GM21367 (cell line): ENCODE measurements at regions not wholly inside any gene's neighbourhood (a gene's known extent, or its start where the extent isn't known, plus 50 kb on each side); places are given as distances from the start of the nearest gene placed in this dataset.
A peak's percentile ranks its signal among the peaks of the same experiment; 100 is the strongest.

ENCODE experiments used
- ATAC-seq: cut with Tn5 transposase; IDR thresholded peaks from one replicate; pipeline ENCODE4 v1.9.1; 2021; ENCODE audit not compliant: unreplicated experiment

DNA sequence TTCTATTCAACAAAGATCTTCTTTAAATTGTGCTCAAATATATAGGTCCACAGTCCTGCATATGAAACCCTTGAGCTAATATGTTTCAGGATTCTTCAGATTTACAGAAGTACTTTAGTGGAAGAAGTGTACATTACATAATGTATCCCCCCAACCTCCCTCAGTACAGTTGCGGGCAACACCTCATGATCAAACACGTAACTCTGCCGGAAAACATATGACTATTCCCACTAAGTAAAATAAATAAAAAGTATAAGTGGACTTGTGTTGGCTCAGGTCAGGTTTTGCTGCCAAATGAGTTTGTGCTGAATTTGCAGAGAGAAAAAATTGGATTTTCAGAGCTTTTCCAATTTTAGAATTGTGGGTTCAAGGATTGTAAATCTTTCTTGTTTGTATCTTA, 267.6 kb upstream of the MDFIC2 start:
- no peak for ATAC-seq

DNA sequence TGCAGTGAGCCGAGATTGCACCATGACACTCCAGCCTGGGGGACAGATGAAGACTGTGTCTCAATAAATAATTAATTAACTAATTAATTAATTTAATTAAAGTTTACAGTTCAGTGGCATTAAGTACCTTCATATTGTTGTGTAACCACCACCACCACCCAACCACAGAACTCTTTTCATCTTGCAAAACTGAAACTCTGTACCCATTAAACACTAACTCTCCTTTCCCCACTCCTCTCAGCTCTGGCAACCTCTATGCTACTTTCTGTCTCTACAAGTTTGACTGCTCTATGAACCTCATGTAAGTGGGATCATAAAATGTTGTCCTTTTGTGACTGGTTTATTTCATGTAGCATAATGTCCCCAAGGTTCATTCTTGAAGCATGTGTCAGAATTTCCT, 259.3 kb upstream of the MDFIC2 start:
- ATAC-seq: no peak

DNA sequence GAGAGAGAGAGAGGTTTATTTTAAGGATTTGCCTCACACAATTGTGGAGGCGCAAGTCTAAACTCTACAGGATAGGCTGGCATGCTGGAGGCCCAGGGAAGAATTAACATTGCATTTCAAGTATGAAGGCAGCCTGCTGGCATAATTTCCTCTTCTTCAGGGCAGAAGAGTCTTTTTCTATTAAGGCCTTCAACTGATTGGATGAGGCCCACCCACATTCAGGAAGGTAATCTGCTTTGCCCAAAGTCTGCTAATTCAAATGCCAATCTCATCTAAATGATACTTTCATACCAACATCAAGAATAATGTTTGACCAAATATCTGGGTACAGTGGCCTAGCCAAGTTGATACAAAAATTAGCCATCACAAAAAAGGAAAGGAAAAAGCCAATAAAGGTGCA, 258.1 kb upstream of the MDFIC2 start:
- no peak for ATAC-seq

DNA sequence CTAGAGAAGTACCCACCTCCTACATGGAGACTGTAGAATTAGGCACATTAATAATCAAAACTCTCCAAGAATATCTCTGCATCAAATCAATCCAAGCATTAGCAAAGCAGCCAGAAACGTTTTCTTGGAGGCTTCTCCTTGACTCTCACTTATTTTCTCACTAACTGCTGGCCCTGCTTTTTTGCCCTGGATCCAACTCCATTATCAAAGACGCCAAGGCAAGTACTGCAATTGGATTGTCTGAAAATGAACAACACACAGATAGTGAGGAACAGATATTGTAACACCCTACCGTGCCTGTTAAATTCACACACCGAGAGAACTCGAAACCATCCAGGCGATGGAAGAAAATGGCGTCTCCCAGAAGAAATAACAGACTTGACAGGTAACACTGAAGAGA, 256.2 kb upstream of the MDFIC2 start:
- ATAC-seq: no peak

DNA sequence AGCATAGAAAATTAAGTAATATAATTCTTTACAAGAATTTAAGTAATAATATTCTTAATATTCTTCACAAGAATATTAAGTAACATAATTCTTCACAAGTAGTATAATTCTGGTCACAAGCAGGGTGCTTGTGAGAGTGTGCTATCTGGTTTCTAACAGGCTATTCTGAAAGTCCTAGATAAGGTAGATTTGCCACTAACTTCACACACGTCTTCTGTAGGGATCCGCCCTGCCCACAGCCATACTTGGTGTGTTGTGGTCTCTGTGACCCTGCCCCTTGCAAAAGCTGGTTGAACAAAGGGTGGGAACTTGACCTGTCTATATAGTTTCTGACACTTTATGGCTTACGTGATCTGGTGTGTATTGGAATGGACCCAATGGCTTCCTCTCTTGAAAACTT, 253.4 kb upstream of the MDFIC2 start:
- ATAC-seq: no peak

DNA sequence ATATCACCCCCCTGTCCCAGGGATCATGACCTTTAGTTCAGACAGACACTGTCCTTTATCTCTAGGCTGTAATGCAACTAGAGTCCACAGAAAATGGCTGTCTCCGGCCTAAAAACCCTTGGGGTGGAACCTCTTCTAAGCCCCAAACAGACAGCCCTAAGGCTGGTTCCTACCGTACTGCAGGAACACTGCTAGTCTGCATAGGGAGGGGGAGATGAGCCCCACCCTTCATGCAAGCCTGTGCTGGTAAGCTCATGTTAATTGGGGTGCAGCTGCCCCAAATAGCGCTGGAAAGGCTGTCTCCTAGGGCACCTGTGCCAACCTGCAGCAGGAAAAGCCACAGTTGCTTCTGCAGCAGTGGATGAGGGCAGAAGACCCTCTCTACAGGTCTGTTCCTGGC, 252.1 kb upstream of the MDFIC2 start:
- ATAC-seq: no peak

DNA sequence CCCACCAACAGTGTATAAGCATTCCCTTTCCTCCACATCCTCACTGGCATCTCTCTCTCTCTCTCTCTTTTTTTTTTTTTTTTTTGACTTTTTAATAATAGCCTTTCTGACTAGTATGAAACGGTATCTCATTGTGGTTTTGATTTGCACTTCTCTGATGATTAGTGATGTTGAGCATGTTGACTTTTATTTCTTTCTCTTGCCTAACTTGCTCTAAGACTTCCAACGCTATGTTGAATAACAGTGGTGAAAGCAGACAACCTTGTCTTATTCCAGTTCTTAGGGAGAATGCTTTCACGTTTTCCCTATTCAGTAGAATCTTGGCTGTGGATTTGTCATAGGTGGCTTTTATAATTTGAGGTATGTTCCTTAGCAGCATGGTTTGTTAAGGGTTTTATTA, 249.4 kb upstream of the MDFIC2 start:
- no peak for ATAC-seq

DNA sequence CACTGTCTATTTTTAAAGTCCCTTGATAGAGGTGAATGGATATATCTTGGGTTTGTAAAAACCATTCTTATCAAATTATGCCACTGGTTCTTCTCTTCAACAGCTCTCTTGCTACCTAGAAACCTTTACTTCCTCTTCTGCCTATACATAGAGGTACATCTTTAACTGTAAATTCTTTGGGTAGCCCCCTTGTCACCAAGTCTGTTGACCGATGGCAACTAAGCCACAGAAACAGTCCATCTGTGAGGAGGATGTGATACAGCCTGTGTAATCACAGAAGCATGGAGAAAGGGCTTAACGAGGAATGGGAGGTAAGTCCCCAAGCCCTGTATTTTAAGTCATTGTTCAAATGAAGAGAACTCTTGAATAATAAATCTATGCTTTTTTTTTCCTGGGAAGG, 246.5 kb upstream of the MDFIC2 start:
- no peak for ATAC-seq

DNA sequence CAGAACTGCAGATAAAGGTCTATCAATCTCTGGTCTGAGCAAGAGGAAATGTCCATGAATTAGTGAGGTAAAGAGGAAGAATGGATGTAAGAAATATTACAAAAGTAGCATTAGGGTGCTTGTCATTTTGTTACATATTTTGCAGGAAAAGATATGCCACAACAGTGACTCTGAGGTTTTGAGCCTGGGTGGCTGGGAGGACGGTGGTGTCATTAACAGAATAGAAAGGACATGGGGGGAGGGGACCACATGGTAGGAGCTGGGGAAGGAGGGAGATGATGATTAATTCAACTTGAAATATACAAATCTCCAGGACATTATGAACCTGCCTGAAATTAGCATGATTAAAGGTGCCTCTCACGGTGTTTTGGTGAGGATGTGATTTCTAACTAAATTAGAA, 245.5 kb upstream of the MDFIC2 start:
- no peak for ATAC-seq

DNA sequence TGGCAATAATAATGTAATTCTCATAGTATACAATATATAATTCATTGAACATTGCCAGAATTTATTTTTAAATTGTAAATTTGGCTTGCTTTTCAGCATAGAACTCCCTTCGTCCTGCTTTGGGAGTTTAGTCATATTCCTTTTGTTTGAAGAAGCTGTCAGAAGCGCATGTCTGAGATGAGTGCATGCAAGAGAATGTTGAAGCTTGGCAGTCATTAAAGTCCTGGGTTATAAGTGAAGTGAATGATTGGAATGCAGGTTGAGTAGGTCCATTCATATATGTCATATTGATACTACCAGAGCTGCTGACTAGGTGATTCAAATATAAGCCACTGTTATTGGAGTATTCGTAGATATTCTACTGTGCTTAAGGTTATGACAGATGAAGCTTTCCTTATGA, 243.6 kb upstream of the MDFIC2 start:
- no peak for ATAC-seq

DNA sequence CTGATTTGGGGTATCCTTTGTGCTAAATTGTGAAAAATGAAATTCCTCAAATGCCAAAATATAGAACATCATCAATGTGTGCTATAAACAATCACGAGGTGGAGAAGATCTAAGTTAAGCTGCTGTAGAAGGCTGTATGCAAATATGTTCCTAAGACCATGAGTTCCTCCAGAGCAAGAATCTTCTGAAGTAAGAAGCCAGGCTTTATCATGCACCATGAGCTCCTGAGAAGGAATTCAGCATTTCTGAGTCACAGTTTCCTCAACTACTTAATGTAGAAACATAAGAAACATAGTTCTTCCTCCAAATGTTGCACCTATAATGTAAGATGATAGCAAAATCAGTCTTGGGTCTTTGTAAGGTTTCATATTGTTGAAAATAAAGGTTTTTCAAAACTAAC, 241.7 kb upstream of the MDFIC2 start:
- no peak for ATAC-seq

DNA sequence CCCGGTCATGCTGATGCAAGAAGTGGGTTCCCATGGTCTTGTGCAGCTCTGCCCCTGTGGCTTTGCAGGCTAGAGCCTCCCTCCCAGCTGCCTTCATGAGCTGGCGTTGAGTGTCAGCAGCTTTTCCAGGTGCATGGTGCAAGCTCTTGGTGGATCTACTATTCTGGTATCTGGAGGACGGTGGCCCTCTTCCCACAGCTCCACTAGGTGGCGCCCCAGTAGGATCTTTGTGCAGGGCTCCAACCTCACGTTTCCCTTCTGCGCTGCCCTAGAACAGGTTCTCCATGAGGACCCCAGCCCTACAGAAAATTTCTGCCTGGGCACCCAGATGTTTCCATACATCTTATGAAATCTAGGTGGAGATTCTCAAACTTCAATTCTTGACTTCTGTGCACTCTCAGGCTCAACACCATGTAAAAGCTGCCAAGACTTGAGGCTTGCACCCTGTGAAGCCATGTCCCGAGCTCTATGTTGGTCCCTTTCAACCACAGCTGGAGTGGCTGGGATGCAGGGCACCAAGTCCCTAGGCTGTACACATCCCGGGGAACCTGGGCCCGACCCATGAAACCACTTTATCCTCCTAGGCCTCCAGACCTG, 238.4 kb upstream of the MDFIC2 start:
- ATAC-seq: peak; percentile 85

DNA sequence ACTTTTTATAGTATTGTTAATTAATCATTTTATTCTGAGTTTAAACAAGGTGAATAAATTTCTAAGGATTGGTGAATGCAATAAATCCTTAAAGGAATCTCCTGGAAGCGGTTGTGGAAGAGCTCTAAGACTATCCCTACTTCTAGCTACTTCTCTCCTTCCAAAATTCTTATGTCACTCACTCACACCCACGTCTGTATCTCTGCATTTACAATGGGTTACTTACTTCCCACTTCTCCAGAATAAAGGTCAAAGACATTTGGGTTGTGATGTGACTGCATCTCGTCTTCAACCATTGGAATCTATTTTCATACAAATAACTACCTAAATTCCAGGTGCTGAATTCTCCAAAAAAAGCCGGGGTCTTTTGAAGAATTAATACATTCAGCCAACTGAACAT, 234.2 kb upstream of the MDFIC2 start:
- ATAC-seq: no peak

DNA sequence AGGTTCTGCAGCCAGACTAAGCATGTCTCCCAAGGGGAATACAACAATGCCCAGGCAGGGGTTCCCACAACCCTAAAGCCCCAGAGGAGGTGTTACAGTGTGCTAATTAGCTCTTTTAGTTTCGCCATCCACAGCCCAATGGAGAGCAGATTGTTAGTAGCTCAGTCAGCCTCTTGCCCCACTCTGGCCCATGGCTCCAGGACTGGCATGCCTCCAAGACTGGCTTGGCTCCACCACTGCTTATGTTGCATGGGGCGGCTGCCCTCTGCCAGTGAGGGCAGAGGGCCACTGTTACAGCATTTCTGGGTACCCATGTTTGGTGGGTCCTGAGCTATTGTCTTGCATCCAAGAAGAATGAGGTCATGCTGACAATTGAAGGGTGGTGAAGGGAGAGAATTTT, 231.1 kb upstream of the MDFIC2 start:
- ATAC-seq: no peak

DNA sequence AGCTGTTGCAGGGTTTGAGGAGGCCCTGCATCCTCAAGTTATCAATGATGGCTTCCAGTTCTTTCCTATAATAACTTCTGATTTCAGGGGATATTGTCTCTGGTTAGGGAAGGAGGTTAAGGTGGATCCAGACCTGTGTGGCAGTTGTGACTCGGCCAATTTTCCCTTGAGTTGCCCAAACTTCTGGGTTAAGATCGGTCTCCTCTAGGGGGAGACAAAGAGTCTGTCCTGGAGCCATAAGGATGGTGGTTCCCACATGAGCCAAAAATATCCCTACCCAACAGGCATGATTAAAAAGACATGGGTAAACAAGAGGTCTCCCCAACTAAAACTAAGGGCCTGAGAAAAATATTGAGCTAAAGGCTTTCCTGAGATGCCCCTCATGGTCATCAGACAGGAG, 227.5 kb upstream of the MDFIC2 start:
- ATAC-seq: no peak

DNA sequence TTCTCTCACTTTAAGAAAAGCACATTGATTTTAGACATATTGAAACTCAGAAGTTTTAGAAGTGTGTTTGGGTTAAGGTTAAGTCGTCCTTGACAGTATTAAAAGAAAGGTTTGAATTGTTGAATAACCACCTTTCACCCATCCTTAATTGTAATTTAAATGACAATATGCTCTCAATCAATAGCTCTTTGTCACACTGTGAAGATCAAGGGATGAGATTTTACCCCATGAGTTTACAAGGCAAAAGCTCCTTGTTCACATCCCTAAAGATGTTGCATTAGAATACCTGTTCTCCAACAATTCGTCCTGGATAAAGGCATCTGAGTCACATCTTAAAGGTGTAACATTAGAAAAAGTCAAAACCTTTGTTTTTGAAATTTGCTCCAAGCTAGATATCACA, 220.4 kb upstream of the MDFIC2 start:
- ATAC-seq: no peak

DNA sequence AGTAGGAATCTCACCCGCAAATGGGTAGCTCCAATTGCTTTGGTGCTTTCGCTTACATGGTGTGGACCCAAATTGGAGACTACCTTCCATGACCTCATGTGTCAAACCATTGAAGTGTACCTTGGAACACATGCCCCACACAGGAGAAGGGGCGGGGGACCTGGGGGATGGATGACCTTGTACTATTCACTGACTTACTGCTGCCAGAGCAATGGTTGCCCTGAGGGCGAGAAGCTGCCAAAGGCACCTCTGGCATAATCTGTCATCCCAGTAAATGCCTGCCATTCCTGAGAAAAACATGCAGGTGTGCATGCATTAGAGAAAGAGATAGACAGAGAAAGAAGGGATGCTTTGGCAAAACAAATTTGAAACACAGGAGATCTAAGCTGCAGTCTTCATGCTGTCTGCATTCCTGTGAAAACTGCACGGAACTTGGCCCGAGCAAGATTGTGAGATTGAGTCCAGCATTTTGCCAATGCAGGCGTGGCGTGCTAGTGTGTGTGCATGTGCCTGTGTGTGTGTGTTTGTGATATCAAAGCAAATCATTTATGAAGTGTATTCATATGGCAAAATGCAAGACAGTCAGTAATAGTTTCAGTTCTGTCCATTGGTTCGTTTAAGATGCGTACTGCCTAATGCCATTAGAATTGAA, 219.5 kb upstream of the MDFIC2 start:
- ATAC-seq: no peak

DNA sequence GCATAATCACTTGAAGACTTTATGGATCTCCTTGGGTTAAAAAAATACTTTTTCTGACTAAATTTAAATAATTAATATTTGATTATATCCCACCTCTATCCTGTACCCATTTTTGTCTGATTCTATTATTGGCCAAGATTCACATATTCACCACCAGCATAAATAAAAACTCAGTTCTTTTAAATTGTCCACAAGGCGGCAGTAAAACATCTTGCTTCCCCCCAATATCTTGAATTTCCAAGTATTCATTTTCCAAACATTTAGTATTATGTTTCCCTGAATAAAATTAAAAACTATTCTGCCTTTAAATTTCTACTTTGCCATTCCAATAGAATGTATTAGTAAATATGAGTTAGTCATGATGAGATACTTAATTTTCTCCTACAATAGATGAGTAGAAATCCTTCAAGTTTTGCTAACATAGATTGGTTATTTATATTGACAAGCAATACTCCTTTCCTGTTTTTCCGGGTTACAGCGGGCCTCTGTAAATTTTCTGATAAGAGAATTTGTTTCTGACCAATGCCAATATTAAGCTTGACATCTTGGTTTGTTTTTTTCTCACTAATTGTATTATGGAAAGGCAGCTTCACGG, 218.7 kb upstream of the MDFIC2 start:
- ATAC-seq: no peak

DNA sequence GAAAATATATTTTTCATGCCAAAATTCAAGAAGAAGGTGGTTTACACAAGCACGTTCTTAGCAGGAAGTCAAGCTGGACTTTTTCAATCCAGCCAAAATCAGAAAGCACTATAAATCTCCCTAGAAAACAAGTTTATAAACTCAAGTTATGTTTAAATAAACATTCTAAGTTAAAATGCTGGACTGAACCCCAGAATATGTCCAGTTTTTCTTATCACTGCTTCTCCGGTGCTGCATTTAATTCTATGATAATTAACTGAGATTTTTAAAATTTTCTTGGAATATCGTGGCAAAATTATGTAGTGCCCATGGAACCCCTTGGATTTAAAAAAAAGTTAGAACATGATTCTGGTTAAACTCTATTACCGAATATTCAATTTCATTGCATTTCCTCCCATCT, 218.2 kb upstream of the MDFIC2 start:
- ATAC-seq: no peak

DNA sequence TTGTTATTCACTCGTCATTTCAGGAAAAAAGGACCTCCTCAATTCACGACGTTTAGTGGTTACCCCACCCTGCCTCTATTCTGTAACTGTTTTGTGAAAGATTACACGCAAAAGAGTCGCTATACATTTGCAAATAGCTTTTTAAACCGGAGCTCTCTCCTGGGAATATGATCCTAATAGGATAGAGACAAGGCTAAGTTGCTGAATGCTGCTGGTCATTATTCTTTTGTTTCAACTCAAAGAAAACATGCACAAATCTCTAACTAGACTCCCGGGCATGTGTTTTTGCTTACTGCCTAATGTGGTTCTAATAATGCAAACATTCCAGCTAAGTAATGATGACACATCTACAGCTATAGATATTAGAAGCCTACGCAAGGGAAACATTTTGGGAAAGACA, 214.6 kb upstream of the MDFIC2 start:
- no peak for ATAC-seq

DNA sequence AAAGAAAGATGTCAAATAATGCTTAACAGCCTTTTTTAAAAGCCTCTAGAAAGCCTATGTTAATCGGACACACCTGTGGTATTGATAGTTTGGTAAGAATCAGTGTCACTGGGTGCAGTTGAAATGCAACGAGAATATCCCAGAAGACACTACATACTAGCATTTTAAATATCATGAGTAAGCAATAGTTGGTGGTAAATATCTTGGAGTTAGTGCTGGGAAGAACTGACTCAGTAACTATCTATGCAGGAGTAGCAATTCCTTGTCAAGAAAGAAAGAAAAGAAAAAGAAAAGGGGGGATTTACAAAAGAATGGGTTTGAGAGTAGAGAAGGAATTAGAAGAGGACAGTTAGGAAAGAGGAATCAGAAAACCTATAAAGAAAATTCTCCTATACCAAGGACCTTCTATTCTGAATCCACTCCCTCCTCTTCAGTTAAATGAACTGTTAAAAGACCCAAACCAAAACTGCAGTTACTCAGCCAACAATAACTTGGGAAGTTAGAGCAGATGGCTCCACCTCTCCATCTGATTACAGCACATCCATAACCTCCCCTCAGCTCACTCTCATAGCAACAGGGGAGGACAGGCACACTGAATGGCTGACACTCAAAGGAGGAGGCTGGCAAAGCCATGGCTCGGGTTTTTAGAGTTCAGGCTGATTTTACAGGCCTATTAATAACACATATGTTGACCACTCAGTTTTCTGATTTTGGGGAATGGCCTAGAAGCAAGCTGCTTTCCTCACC, 207.6 kb upstream of the MDFIC2 start:
- ATAC-seq: no peak

DNA sequence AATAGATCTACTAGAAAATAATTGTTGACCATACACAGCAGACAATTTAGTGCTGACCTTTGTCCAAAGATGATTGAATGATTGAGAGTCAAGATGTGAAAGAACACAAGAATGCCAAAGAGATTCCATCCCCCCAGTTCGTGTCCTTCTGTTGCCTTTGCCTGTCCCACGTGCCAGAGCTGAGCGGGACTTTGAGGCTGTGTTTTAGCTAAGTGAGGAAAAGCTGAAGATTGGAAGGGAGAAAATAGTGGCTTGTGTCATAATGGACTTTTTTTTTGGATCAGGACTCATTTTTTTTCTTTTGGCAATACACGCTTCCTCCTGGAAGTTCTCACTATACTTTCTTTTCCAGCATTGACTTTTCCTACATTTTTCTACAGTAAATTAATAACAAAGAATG, 206.6 kb upstream of the MDFIC2 start:
- ATAC-seq: no peak
